HCT116 (cell line): ENCODE measurements at regions not wholly inside any gene's neighbourhood (a gene's known extent, or its start where the extent isn't known, plus 50 kb on each side); places are given as distances from the start of the nearest gene placed in this dataset.

ENCODE experiments used
- CEBPB ChIP-seq: IDR thresholded peaks from 2 replicates; pipeline ENCODE4 v1.6.1; 2012; ENCODE audit warnings: low read depth
- EZH2 ChIP-seq: fragments of 200-600 bp; sonication (generic); IDR thresholded peaks from 2 replicates; pipeline ENCODE4 v1.6.1; 2017; ENCODE audit warnings: antibody characterized with exemption, mixed run types
- EZH2phosphoT487 ChIP-seq: fragments of 200-600 bp; IDR thresholded peaks from 2 replicates; pipeline ENCODE4 v1.6.1; 2018; ENCODE audit warnings: antibody characterized with exemption, borderline replicate concordance
- POLR2A ChIP-seq: IDR thresholded peaks from 2 replicates; pipeline ENCODE4 v1.7.0; 2011; ENCODE audit warnings: borderline replicate concordance; ENCODE audit not compliant: insufficient read depth, insufficient read length; ENCODE audit errors: extremely low read depth
- SRF ChIP-seq: IDR thresholded peaks from 2 replicates; pipeline ENCODE4 v1.6.1; 2012; ENCODE audit warnings: low read depth
- ZFX ChIP-seq: fragments of 450-650 bp; IDR thresholded peaks from 2 replicates; pipeline ENCODE4 v1.6.1; 2017
- TF ChIP-seq, protein P1 (sequence below), 3 experiments: fragments of 200-600 bp in 1 of 3; sonication (generic) in 1 of 3; IDR thresholded peaks in 2 of 3; conservative IDR thresholded peaks in 1 of 3; 2 replicates each; pipeline ENCODE4 v1.5.1; 2012 to 2017; ENCODE audit warnings: low read depth in 2 of 3, low read length in 2 of 3, antibody characterized with exemption in 1 of 3, borderline replicate concordance in 1 of 3, control low read depth in 1 of 3, mild to moderate bottlenecking in 1 of 3, mixed read lengths in 1 of 3, mixed run types in 1 of 3, moderate library complexity in 1 of 3; ENCODE audit not compliant: insufficient read depth in 1 of 3
- TF ChIP-seq, protein P2 (sequence below): IDR thresholded peaks from 2 replicates; pipeline ENCODE4 v1.6.1; 2012; ENCODE audit warnings: low read depth

DNA sequence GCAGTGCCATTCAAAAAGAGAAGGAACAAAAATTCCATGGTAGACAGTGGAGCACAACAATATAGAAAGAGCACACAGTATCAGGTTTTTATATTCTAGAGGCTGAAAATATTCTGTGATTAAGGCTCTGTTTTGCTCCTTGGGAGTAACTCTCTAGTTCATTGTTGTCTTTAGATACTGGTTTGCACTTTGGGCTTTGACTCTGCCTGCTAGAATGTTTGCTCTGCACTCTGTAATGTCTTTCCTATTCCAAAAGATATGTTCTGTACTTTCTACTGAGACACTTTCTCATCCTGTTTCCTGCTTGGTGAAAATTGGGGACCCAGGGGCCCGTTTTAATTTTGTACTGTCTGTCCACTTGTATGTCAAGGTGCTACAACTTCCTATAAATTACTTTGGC, 564.7 kb downstream of the BMP2 start:
- TF ChIP-seq, protein P1, sequence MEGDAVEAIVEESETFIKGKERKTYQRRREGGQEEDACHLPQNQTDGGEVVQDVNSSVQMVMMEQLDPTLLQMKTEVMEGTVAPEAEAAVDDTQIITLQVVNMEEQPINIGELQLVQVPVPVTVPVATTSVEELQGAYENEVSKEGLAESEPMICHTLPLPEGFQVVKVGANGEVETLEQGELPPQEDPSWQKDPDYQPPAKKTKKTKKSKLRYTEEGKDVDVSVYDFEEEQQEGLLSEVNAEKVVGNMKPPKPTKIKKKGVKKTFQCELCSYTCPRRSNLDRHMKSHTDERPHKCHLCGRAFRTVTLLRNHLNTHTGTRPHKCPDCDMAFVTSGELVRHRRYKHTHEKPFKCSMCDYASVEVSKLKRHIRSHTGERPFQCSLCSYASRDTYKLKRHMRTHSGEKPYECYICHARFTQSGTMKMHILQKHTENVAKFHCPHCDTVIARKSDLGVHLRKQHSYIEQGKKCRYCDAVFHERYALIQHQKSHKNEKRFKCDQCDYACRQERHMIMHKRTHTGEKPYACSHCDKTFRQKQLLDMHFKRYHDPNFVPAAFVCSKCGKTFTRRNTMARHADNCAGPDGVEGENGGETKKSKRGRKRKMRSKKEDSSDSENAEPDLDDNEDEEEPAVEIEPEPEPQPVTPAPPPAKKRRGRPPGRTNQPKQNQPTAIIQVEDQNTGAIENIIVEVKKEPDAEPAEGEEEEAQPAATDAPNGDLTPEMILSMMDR (IDR thresholded peaks at IDR 0.05 in 2 of 3, conservative IDR thresholded peaks at IDR 0.05 in 1 of 3; ENCODE audit: borderline replicate concordance in 1 of 3, insufficient read depth in 1 of 3, low read depth in 2 of 3, low read length in 2 of 3) = no peak
- TF ChIP-seq, protein P2, sequence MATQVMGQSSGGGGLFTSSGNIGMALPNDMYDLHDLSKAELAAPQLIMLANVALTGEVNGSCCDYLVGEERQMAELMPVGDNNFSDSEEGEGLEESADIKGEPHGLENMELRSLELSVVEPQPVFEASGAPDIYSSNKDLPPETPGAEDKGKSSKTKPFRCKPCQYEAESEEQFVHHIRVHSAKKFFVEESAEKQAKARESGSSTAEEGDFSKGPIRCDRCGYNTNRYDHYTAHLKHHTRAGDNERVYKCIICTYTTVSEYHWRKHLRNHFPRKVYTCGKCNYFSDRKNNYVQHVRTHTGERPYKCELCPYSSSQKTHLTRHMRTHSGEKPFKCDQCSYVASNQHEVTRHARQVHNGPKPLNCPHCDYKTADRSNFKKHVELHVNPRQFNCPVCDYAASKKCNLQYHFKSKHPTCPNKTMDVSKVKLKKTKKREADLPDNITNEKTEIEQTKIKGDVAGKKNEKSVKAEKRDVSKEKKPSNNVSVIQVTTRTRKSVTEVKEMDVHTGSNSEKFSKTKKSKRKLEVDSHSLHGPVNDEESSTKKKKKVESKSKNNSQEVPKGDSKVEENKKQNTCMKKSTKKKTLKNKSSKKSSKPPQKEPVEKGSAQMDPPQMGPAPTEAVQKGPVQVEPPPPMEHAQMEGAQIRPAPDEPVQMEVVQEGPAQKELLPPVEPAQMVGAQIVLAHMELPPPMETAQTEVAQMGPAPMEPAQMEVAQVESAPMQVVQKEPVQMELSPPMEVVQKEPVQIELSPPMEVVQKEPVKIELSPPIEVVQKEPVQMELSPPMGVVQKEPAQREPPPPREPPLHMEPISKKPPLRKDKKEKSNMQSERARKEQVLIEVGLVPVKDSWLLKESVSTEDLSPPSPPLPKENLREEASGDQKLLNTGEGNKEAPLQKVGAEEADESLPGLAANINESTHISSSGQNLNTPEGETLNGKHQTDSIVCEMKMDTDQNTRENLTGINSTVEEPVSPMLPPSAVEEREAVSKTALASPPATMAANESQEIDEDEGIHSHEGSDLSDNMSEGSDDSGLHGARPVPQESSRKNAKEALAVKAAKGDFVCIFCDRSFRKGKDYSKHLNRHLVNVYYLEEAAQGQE = no peak
- TF ChIP-seq POLR2A (no peak), ZFX (no peak), EZH2 (no peak), SRF (no peak), EZH2phosphoT487 (no peak), CEBPB (no peak)
